UCSD-AML1 (cell line): ENCODE measurements at regions not wholly inside any gene's neighbourhood (a gene's known extent, or its start where the extent isn't known, plus 50 kb on each side); places are given as distances from the start of the nearest gene placed in this dataset.
"Not testable (repeated sequence)": the region's sequence is repeated elsewhere in the genome, so short reads cannot be mapped to it uniquely, and the experiment has no call there.

Source experiments
- DNase-seq: peaks from one replicate; lab custom pipeline; 2025; ENCODE audit not compliant: unreplicated experiment; lab: John Stamatoyannopoulos, UW

DNA sequence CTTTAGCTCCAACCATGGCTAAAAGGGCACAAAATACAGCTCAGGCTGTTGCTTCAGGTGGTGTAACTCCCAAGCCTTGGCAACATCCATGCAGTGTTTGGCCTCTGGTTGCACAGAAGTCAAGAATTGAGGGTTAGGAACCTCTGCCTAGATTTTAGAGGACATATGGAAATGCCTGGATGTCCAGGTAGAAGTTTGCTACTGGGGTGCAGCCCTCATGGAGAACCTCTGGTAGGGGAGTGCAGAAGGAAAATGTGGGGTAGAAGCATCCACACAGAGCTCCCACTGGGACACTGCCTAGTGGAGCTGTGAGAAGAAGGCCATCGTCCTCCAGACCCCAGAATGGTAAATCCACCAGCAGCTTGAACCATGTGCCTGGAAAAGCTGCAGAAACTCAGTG is 1453.8 kb upstream of the EYS start:
- DNase-seq: no peak

DNA sequence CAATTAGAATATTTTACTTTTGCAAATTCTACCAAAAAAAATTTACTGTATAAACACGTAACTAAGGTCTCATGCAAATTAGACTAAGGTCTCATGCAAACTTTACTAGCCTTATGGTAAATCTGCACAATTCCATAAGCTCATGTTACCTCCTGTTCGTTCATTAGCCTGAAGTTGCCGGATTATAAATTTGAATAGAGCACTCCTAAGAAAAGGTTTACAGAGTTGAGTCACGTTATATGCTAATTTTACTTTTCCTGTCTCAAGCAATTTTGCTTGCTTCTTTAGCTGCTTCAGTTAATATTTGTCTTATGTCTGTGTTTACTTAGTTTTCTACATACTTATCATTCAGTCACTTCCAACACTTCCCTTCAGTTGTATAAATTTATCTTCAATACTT is 1434.0 kb upstream of the EYS start:
- no peak for DNase-seq

DNA sequence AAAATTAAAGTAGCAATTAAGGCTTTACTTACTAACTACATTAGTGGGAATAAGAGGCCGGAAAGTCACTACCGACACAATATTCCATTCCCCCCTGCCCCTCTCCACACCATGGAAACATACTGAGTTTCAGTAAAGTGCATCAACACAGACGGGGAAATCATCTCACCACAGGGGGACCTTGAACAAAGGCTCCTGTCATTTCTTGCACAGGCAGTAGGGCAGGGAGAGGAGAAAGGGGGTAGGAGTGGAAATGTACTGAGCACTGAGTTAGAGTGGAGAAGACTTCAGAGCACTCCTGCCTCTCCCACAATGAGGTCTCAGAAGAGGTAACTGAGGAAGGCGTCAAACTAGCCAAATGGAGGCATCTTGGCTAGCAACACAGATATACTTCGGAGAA is 1426.9 kb upstream of the EYS start:
- DNase-seq: peak; percentile 3

DNA sequence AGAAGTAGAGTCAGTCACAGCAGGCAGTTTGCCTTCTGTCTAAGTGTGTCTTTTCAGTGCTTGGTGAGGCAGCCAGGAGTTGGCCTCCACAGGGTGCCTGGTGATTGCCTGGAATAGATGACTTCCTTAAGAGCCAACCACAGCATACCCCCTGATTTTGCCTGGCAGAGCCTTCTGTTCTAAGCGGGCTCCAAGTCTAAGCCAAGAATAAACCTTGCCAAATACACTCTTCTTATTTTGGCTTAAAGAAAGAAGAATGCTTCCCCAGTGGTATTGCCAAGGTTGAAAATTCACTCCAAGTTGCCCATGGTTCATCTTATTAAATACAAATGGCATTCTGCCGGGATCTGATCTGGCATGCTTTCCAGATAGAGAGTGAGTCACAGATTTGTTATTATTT is 1424.8 kb upstream of the EYS start:
- DNase-seq: no peak

- DNase-seq: no peak
These were observed 1422.8 kb upstream of the EYS start for GRCh38 chr6:67129780-67130179.

- no peak for DNase-seq
These were observed 1420.0 kb upstream of the EYS start for GRCh38 chr6:67127041-67127440.

GRCh38 chr6:67121115-67121514 is 1414.1 kb upstream of the EYS start:
- no peak for DNase-seq

- peak; percentile 1 for DNase-seq
These were observed 1405.1 kb upstream of the EYS start for GRCh38 chr6:67112120-67112519.

- DNase-seq: no peak
These were observed 1395.7 kb upstream of the EYS start for GRCh38 chr6:67102743-67103142.

DNA sequence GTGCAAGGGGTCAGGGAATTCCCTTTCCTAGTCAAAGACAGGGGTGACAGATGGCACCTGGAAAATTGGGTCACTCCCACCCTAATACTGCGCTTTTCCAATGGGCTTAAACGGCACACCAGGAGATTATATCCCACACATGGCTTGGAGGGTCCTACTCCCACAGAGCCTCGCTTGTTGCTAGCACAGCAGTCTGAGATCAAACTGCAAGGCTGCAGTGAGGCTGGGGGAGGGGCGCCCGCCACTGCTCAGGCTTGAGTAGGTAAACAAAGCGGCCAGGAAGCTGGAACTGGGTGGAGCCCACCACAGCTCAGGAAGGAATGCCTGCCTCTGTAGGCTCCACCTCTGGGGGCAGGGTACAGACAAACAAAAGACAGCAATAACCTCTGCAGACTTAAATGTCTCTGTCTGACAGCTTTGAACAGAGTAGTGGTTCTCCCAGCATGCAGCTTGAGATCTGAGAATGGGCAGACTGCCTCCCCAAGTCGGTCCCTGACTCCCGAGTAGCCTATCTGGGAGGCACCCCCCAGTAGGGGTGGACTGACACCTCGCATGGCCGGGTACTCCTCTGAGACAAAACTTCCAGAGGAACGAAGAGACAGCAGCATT is 1388.7 kb upstream of the EYS start:
- not testable (repeated sequence) for DNase-seq

DNA sequence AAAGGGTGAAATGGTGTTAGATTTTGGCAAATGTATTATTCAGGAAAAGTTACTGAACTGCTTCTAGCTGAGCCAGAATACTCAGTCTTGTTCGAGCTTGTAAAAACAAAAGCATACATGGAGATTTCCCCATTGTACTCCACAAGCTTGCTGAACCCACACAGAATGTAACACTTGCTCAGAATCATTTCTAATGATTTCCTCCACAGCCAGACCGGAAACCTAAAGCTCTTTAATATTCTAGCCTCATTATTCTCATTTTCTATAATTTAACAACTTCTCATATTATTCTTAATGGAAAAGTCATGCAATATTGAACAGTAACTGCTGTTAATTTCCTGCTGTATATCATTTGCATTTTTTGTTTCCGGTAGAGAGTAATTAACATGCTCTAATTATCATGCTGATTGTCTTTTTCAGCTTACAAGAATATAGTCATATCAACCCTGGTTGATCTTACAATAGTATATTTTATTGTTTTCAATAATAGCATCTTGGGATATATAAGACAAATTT is 1387.5 kb upstream of the EYS start:
- DNase-seq: no peak

GRCh38 chr6:67073938-67074337 is 1366.9 kb upstream of the EYS start:
- no peak for DNase-seq

DNA sequence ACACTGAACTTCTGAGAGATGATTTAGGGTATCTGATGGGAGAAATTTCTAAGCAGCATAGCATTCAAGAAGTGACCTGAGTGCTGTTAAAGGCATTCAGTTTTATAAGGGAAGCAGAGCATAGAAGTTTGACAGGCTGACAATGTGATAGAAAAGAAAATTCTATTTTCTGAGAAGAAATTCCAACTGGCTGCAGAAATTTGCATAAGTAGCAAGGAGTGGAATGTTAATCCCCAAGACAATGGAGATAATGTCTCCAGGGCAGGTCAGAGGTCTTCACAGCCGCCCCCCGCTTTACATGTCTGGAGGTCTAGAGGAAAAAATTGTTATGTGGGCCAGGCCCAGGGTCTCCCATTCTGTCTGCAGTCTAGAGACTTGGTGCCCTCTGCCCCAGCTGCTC is 1361.8 kb upstream of the EYS start:
- no peak for DNase-seq

DNA sequence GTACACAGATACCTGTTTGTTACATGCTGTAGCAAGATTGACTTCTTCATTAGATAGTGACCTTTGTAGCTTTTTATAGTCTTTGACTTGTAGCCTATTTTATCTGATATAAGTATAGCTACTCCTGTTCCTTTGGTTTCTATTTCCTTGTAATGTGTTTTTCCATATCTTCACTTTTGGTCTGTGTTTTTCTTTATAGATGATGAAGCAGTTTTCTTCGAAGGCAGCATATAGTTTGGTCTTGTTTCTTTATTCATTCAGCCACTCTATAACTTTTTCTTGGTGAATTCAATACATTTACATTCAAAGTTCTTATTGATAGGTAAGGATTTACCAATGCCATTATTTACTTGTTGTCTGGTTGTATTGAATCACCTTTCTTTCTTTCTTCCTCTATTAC is 1357.3 kb upstream of the EYS start:
- DNase-seq: no peak

- no peak for DNase-seq
These were observed 1341.0 kb upstream of the EYS start for GRCh38 chr6:67047996-67048395.

DNA sequence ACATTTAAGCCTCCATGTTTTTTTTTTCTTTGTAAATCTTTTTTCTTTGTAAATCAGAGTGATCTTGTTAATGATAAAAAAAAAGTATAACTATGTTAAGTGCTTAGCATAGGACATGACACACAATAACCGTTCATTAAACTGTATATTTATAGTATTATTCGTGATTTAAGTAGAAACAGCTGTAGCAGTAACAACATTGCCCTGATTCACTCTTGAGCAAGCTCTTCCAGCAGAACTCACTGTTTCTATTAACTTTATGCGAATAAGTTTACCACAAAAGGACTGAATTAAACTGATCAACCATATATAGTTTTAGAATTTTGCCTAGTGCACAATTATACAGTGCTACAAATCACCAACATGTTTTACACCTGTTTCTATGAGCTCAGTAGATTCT is 1338.0 kb upstream of the EYS start:
- no peak for DNase-seq

- no peak for DNase-seq
These were observed 1324.4 kb upstream of the EYS start for GRCh38 chr6:67031451-67031850.

- no peak for DNase-seq
These were observed 1323.8 kb upstream of the EYS start for GRCh38 chr6:67030861-67031260.

- DNase-seq: no peak
These were observed 1310.0 kb upstream of the EYS start for GRCh38 chr6:67016921-67017460.

DNA sequence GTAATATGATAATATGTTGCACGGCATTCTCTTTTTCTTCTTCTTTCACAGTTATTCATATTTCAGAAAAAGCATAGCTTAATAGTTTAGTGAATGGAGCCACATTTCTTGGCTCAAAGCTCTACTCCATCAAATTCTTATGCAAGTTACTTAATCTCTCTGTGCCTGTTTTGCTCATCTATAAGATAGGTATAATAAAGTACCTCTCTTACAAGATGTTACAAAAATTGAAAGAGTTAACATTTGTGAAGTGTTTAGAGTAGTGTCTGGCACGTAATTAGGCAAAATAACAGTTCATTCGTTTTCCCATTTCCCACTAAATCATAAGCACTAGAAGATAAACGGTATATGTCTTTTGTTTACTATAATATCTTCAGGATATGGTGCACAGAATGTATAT is 1304.4 kb upstream of the EYS start:
- no peak for DNase-seq

- no peak for DNase-seq
These were observed 1302.8 kb upstream of the EYS start for GRCh38 chr6:67009818-67010217.

DNA sequence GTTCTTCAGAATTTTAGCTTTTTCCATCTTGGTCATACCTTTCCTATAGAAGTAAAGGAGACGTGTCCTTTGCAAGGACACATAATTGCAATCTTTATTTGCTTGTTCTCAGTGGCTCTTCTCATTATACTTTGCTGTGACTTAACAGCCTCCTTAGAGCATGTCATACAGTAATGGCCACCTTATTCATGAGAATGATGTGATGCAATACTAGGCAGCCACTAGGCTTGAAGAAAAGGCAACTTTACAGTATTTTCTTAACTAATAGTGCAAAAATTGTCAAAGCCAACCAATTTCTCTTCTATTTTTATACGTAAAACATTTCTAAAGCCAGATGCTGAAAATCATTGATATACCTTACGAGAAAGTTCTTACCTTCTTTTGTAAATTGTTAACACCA is 1296.8 kb upstream of the EYS start:
- DNase-seq: no peak

GRCh38 chr6:67000121-67000520 is 1293.1 kb upstream of the EYS start:
- no peak for DNase-seq
